HCT116 (cell line): ENCODE measurements at regions not wholly inside any gene's neighbourhood (a gene's known extent, or its start where the extent isn't known, plus 50 kb on each side); places are given as distances from the start of the nearest gene placed in this dataset.

Source experiments
- ATAC-seq: fragments of 200-7000 bp; cut with Tn5 transposase; 2 replicates; pipeline ENCODE4 v1.9.1; 2020; ENCODE audit warnings: mild to moderate bottlenecking, moderate library complexity
- BruUV-seq: library from RNA; stranded (reverse); fragments of 400-500 nt; replicated peaks from 2 replicates; lab custom pipeline; 2021; lab: Mats Ljungman, UMichigan
- CTCF ChIA-PET: fragments of 300-600 bp; sonication (Branson Sonifier 250); formaldehyde crosslinking; loops from one replicate; lab custom pipeline; 2021; ENCODE audit warnings: antibody characterized with exemption; lab: Charles Lee
- POLR2A ChIA-PET: fragments of 300-600, 350-600 bp; sonication (Branson Sonifier 250); formaldehyde crosslinking; loops from one replicate; lab custom pipeline; 2021; ENCODE audit warnings: antibody characterized with exemption; lab: Charles Lee
- RAD21 ChIA-PET, 2 experiments: fragments of 300-600 bp; sonication (Branson Sonifier 250); formaldehyde crosslinking; loops; one replicate each; lab custom pipeline; 2023; ENCODE audit warnings: low total read pairs in 2 of 2; ENCODE audit not compliant: uncharacterized antibody in 2 of 2, unreplicated experiment in 2 of 2, low non-redundant PET in 1 of 2; lab: Charles Lee
- DNase-seq: peaks from one replicate; pipeline ENCODE4 v3.0.0-alpha.2; 2010; ENCODE audit warnings: low read depth, low spot score
- H2AFZ ChIP-seq: fragments of 200-600 bp; shearing (Covaris generic), sonication (generic); 2 replicates; pipeline ENCODE4 v1.6.1; 2017; ENCODE audit warnings: low read depth, mixed run types, mixed read lengths, antibody characterized with exemption, low read length; ENCODE audit not compliant: poor library complexity, severe bottlenecking
- H3K27ac ChIP-seq: 2 replicates; pipeline ENCODE4 v1.5.1; 2012; ENCODE audit warnings: low read depth, low read length
- H3K27me3 ChIP-seq: fragments of 200-600 bp; sonication (generic); 2 replicates; pipeline ENCODE4 v1.6.1; 2016; ENCODE audit warnings: mixed run types, low read length, mixed read lengths; ENCODE audit not compliant: insufficient read depth
- H3K36me3 ChIP-seq, 2 experiments: fragments of 200-500 bp in 1 of 2; fragments of 200-600 bp in 1 of 2; sonication (Bioruptor generic) in 1 of 2; sonication (generic) in 1 of 2; 2 replicates each; pipeline versions ENCODE4 v1.5.1 to v1.6.1; 2014 to 2016; ENCODE audit warnings: low read length in 2 of 2, inconsistent platforms in 1 of 2, mixed read lengths in 1 of 2, mixed run types in 1 of 2; ENCODE audit not compliant: insufficient read depth in 2 of 2, control insufficient read depth in 1 of 2
- H3K4me1 ChIP-seq, 2 experiments: fragments of 200-600 bp in 1 of 2; sonication (generic) in 1 of 2; 2 replicates each; pipeline versions ENCODE4 v1.5.1 to v1.6.1; 2012 to 2017; ENCODE audit warnings: low read length in 2 of 2, inconsistent platforms in 1 of 2, mild to moderate bottlenecking in 1 of 2, mixed read lengths in 1 of 2, mixed run types in 1 of 2, moderate library complexity in 1 of 2; ENCODE audit not compliant: insufficient read depth in 2 of 2, control insufficient read depth in 1 of 2
- H3K4me2 ChIP-seq: fragments of 200-600 bp; sonication (generic); 2 replicates; pipeline ENCODE4 v1.6.1; 2017; ENCODE audit warnings: mixed run types, low read length, mixed read lengths
- H3K4me3 ChIP-seq, 2 experiments: fragments of 200-600 bp in 1 of 2; sonication (generic) in 1 of 2; replicated peaks in 1 of 2; 2 replicates each; pipeline ENCODE4 v1.5.1; 2011 to 2016; ENCODE audit warnings: low read length in 2 of 2, control low read depth in 1 of 2, low read depth in 1 of 2, mild to moderate bottlenecking in 1 of 2, mixed read lengths in 1 of 2, mixed run types in 1 of 2
- H3K79me2 ChIP-seq: fragments of 200-600 bp; sonication (generic); 2 replicates; pipeline ENCODE4 v1.6.1; 2017; ENCODE audit warnings: mild to moderate bottlenecking, mixed run types, low read length, moderate library complexity, mixed read lengths; ENCODE audit not compliant: insufficient read depth
- H3K9ac ChIP-seq: fragments of 200-600 bp; sonication (generic); 2 replicates; pipeline ENCODE4 v1.6.1; 2016; ENCODE audit warnings: low read length, mixed read lengths
- H3K9me2 ChIP-seq: fragments of 200-600 bp; sonication (generic), shearing (Covaris generic); 2 replicates; pipeline ENCODE4 v1.6.1; 2017; ENCODE audit warnings: mixed run types, mild to moderate bottlenecking, moderate library complexity; ENCODE audit not compliant: insufficient read depth
- H3K9me3 ChIP-seq, 2 experiments: fragments of 200-500 bp in 1 of 2; fragments of 200-600 bp in 1 of 2; sonication (Bioruptor generic) in 1 of 2; sonication (generic) in 1 of 2; 2 replicates each; pipeline ENCODE4 v1.6.1; 2014 to 2017; ENCODE audit warnings: low read length in 2 of 2, mixed read lengths in 2 of 2, inconsistent platforms in 1 of 2, low read depth in 1 of 2, mild to moderate bottlenecking in 1 of 2, mixed run types in 1 of 2, moderate library complexity in 1 of 2; ENCODE audit not compliant: control insufficient read depth in 1 of 2, insufficient read depth in 1 of 2
- H4K20me1 ChIP-seq: fragments of 200-600 bp; sonication (generic), shearing (Covaris generic); 2 replicates; pipeline ENCODE4 v1.6.1; 2017; ENCODE audit warnings: mixed run types, mild to moderate bottlenecking, moderate library complexity; ENCODE audit not compliant: insufficient read depth
- ATF3 ChIP-seq: IDR thresholded peaks from 2 replicates; pipeline ENCODE4 v1.6.1; 2012
- CBX3 ChIP-seq: IDR thresholded peaks from 2 replicates; pipeline ENCODE4 v1.6.1; 2012; ENCODE audit warnings: low read depth
- CEBPB ChIP-seq: IDR thresholded peaks from 2 replicates; pipeline ENCODE4 v1.6.1; 2012; ENCODE audit warnings: low read depth
- CTCF ChIP-seq, 3 experiments: fragments of 200-600 bp in 1 of 3; sonication (generic) in 1 of 3; IDR thresholded peaks in 2 of 3; conservative IDR thresholded peaks in 1 of 3; 2 replicates each; pipeline ENCODE4 v1.5.1; 2012 to 2017; ENCODE audit warnings: low read depth in 2 of 3, low read length in 2 of 3, antibody characterized with exemption in 1 of 3, borderline replicate concordance in 1 of 3, control low read depth in 1 of 3, mild to moderate bottlenecking in 1 of 3, mixed read lengths in 1 of 3, mixed run types in 1 of 3, moderate library complexity in 1 of 3; ENCODE audit not compliant: insufficient read depth in 1 of 3
- EGR1 ChIP-seq: IDR thresholded peaks from 2 replicates; pipeline ENCODE4 v1.6.1; 2012; ENCODE audit warnings: low read depth
- EZH2 ChIP-seq: fragments of 200-600 bp; sonication (generic); IDR thresholded peaks from 2 replicates; pipeline ENCODE4 v1.6.1; 2017; ENCODE audit warnings: antibody characterized with exemption, mixed run types
- EZH2phosphoT487 ChIP-seq: fragments of 200-600 bp; IDR thresholded peaks from 2 replicates; pipeline ENCODE4 v1.6.1; 2018; ENCODE audit warnings: antibody characterized with exemption, borderline replicate concordance
- FOSL1 ChIP-seq: IDR thresholded peaks from 2 replicates; pipeline ENCODE4 v1.6.1; 2012; ENCODE audit warnings: low read depth
- JUND ChIP-seq: IDR thresholded peaks from 2 replicates; pipeline ENCODE4 v1.6.1; 2012
- MAX ChIP-seq: IDR thresholded peaks from 2 replicates; pipeline ENCODE4 v1.6.1; 2012
- POLR2A ChIP-seq: IDR thresholded peaks from 2 replicates; pipeline ENCODE4 v1.7.0; 2011; ENCODE audit warnings: borderline replicate concordance; ENCODE audit not compliant: insufficient read depth, insufficient read length; ENCODE audit errors: extremely low read depth
- POLR2AphosphoS5 ChIP-seq: IDR thresholded peaks from 2 replicates; pipeline ENCODE4 v1.6.1; 2011; ENCODE audit warnings: mild to moderate bottlenecking, low read depth, low read length, moderate library complexity
- RAD21 ChIP-seq: IDR thresholded peaks from 2 replicates; pipeline ENCODE4 v1.6.1; 2012; ENCODE audit warnings: low read depth, mild to moderate bottlenecking
- REST ChIP-seq: IDR thresholded peaks from 2 replicates; pipeline ENCODE4 v1.6.1; 2012; ENCODE audit warnings: low read depth
- SIN3A ChIP-seq: IDR thresholded peaks from 2 replicates; pipeline ENCODE4 v1.6.1; 2012; ENCODE audit warnings: low read depth
- SP1 ChIP-seq: IDR thresholded peaks from 2 replicates; pipeline ENCODE4 v1.6.1; 2012; ENCODE audit warnings: low read depth
- TCF7L2 ChIP-seq: IDR thresholded peaks from 2 replicates; pipeline ENCODE4 v1.7.0; 2011; ENCODE audit warnings: borderline replicate concordance, inconsistent platforms; ENCODE audit not compliant: insufficient read depth, insufficient read length; ENCODE audit errors: extremely low read depth
- YY1 ChIP-seq: IDR thresholded peaks from 2 replicates; pipeline ENCODE4 v1.6.1; 2011; ENCODE audit warnings: low read length, low read depth, moderate library complexity, mild to moderate bottlenecking; ENCODE audit not compliant: insufficient replicate concordance; ENCODE audit errors: extremely low read depth
- ZBTB33 ChIP-seq: IDR thresholded peaks from 2 replicates; pipeline ENCODE4 v1.6.1; 2011; ENCODE audit warnings: mild to moderate bottlenecking, low read length, moderate library complexity; ENCODE audit not compliant: insufficient replicate concordance; ENCODE audit errors: extremely low read depth
- ZFX ChIP-seq: fragments of 450-650 bp; IDR thresholded peaks from 2 replicates; pipeline ENCODE4 v1.6.1; 2017
- intact Hi-C: fragments of 100-400 bp; cut with micrococcal nuclease; formaldehyde crosslinking; loops from 2 replicates; pipeline ENCODE4 v1.10.0; 2022

GRCh38 chr21:15243406-15243805 lies 178.6 kb upstream of the NRIP1 start:
- no peaks in the 10 kb centered on the region for H3K79me2 ChIP-seq
- DNase-seq (no peak), ATAC-seq (no peak)
- no peak overlapping the region for H3K9ac ChIP-seq
- no peak overlapping the region for H2AFZ ChIP-seq
- no peak overlapping the region for H3K4me3 ChIP-seq
- CTCF ChIA-PET = no interaction called here
- BruUV-seq = no TSS peak
- intact Hi-C loops = no loop called here
- no peaks in the 10 kb centered on the region for H3K9me3 ChIP-seq
- no peaks in the 10 kb centered on the region for H4K20me1 ChIP-seq
- no peak overlapping the region for H3K4me2 ChIP-seq
- POLR2A ChIA-PET = no interaction called here
- H3K27me3 ChIP-seq = no peaks in the 10 kb centered on the region
- H3K4me1 ChIP-seq = no peaks in the 10 kb centered on the region
- no peak overlapping the region for H3K27ac ChIP-seq
- no peaks in the 10 kb centered on the region for H3K36me3 ChIP-seq
- RAD21 ChIA-PET = no interaction called here
- TF ChIP-seq FOSL1 = no peak
- TF ChIP-seq JUND = no peak
- no peak for TF ChIP-seq YY1
- no peak for TF ChIP-seq POLR2A
- no peak for TF ChIP-seq ZBTB33
- no peak for TF ChIP-seq CTCF (IDR thresholded peaks at IDR 0.05 in 2 of 3, conservative IDR thresholded peaks at IDR 0.05 in 1 of 3; ENCODE audit: borderline replicate concordance in 1 of 3, insufficient read depth in 1 of 3, low read depth in 2 of 3, low read length in 2 of 3)
- TF ChIP-seq SIN3A = no peak
- TF ChIP-seq ZFX = no peak
- no peak for TF ChIP-seq EZH2phosphoT487
- no peak for TF ChIP-seq EZH2
- no peak for TF ChIP-seq POLR2AphosphoS5
- TF ChIP-seq REST = no peak
- no peak for TF ChIP-seq EGR1
- no peak for TF ChIP-seq CEBPB
- TF ChIP-seq RAD21 = no peak
- no peak for TF ChIP-seq ATF3
- TF ChIP-seq MAX = no peak
- TF ChIP-seq CBX3 = no peak
- no peak for TF ChIP-seq SP1
- no peak for TF ChIP-seq TCF7L2
- no peaks in the 10 kb centered on the region for H3K9me2 ChIP-seq
